Natural killer cell treated with Interleukin-12 subunit alpha and Interleukin-12 subunit beta and Interleukin-15 and Interleukin-18, amount 100 ng/mL, for 72 hours (primary cell): ENCODE measurements at regions not wholly inside any gene's neighbourhood (a gene's known extent, or its start where the extent isn't known, plus 50 kb on each side); places are given as distances from the start of the nearest gene placed in this dataset.

Source experiments
- ATAC-seq, 2 donors: fragments of 150-1000 bp; cut with Tn5 transposase in 1 of 2; sonication (Bioruptor Pico), chemical (Tn5 transposase) in 1 of 2; 2 replicates each; pipeline ENCODE4 v1.10.0; 2021
- DNase-seq: peaks from one replicate; pipeline ENCODE4 v3.0.0; 2022; ENCODE audit warnings: low spot score
- H3K27ac Mint-ChIP-seq, 2 donors: 1 replicate in 1 of 2; 2 replicates in 1 of 2; pipeline ENCODE4 v1.8.0; 2022; ENCODE audit warnings: mixed read lengths in 2 of 2, mild to moderate bottlenecking in 1 of 2, moderate library complexity in 1 of 2
- H3K27me3 Mint-ChIP-seq, 2 donors: 1 replicate in 1 of 2; 2 replicates in 1 of 2; pipeline ENCODE4 v1.8.0; 2022; ENCODE audit warnings: mixed read lengths in 2 of 2
- H3K36me3 Mint-ChIP-seq: one replicate; pipeline ENCODE4 v1.8.0; 2022; ENCODE audit warnings: mixed read lengths
- H3K4me1 Mint-ChIP-seq, 2 donors: 1 replicate in 1 of 2; 2 replicates in 1 of 2; pipeline ENCODE4 v1.8.0; 2022; ENCODE audit warnings: low read depth in 2 of 2, mixed read lengths in 2 of 2, mild to moderate bottlenecking in 1 of 2
- H3K4me3 Mint-ChIP-seq: one replicate; pipeline ENCODE4 v1.8.0; 2022; ENCODE audit warnings: mixed read lengths
- H3K9me3 Mint-ChIP-seq: 2 replicates; pipeline ENCODE4 v1.8.0; 2022; ENCODE audit warnings: mixed read lengths

DNA sequence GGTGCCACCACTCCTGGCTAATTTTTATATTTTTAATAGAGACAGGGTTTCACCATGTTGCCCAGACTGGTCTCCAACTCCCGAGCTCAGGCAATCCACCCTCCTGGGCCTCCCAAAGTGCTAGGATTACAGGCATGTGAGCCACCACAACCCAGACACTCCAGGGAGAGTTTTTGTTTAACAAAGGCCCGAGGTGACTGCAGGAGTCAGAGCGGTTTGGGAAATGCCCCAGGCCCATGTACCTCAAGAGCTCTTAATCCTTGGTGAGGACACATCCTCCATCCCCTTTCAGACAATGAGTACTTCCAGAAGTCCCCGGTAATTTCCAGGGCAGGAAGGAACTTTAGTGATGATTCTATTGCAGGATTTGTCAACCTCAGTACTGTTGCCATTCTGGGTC, 176.0 kb downstream of the ESRRB start:
- DNase-seq (no peak), ATAC-seq (no peak)
- H3K9me3 Mint-ChIP-seq: no peaks in the 10 kb centered on the region

DNA sequence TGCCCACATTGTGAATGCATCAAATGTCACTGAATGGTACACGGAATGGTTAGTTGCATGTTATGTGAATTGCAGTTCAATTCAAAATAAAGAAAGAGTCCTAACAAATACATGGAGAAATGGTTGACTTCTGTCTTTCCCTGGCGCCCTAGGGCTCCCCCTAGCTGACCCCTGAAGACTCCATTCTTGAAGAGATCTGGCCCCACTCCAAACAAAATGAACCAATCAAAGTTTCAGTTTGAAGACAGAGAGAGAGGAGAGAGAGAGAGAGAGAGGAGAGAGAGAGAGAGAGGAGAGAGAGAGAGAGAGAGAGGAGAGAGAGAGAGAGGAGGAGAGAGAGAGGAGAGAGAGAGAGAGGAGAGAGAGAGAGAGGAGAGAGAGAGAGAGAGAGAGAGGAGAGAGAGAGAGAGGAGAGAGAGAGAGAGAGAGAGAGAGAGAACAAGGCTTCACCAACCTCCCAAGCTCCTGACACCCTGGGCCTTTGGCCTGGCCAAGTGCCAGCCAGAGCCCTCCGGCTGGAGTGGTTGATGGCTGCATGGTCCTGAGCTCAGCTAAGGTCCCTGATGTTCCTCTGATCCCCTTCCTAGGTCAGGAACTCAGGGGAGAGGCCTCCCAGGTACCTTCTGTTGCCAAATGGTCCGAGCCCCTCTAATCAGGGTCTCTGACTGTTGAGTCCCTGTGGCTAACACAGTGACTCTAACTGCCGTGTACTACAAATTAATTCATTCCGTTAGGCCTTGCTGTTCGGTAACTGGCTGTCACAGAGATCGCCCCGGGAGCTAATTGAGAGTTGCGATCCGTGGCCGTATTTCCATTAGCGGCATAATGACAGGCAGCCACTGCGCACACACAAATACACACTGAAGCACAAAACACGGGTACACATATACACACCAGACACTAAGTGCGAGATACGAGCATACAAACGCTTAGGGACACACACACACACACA, 188.8 kb downstream of the ESRRB start:
- H3K36me3 Mint-ChIP-seq: no peaks in the 10 kb centered on the region
- H3K4me1 Mint-ChIP-seq: no peaks in the 10 kb centered on the region
- H3K9me3 Mint-ChIP-seq: no peaks in the 10 kb centered on the region
- H3K27me3 Mint-ChIP-seq: peaks cover 13 to 17% of the 10 kb centered on the region in 2 donors
- DNase-seq (no peak), ATAC-seq (no peak)
- H3K4me3 Mint-ChIP-seq: no peak overlapping the region
- no peak overlapping the region for H3K27ac Mint-ChIP-seq

More for the DNA sequence above, 176.0 kb downstream of the ESRRB start:
- H3K27ac Mint-ChIP-seq: no peak overlapping the region
- peaks cover 6 to 7% of the 10 kb centered on the region in 2 donors for H3K27me3 Mint-ChIP-seq
- no peaks in the 10 kb centered on the region for H3K4me1 Mint-ChIP-seq
- H3K36me3 Mint-ChIP-seq: no peaks in the 10 kb centered on the region
- no peak overlapping the region for H3K4me3 Mint-ChIP-seq

DNA sequence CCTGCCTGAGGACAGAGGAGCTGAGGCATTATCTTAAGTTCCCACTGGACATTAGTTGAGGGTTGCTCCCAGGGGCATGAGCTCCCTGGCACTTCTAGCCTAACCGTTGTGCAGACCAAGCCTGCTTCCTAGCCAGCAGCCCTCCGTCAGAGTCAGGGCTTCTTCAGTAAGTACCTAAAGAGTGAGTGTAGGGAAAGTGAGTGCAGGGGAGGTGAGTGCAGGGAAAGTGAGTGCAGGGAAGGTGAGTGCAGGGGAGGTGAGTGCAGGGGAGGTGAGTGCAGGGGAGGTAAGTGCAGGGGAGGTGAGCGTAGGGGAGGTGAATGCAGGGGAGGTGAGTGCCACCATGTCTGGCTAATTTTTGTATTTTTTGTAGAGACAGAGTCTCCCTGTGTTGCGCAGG, 190.5 kb downstream of the ESRRB start:
- Mint-ChIP-seq H3K4me3 (no peak overlapping the region), H3K9me3 (no peaks in the 10 kb centered on the region), H3K4me1 (no peaks in the 10 kb centered on the region), H3K27me3 (peaks cover 8 to 9% of the 10 kb centered on the region in 2 donors), H3K27ac (no peak overlapping the region), H3K36me3 (no peaks in the 10 kb centered on the region)
- DNase-seq (no peak), ATAC-seq (no peak)

DNA sequence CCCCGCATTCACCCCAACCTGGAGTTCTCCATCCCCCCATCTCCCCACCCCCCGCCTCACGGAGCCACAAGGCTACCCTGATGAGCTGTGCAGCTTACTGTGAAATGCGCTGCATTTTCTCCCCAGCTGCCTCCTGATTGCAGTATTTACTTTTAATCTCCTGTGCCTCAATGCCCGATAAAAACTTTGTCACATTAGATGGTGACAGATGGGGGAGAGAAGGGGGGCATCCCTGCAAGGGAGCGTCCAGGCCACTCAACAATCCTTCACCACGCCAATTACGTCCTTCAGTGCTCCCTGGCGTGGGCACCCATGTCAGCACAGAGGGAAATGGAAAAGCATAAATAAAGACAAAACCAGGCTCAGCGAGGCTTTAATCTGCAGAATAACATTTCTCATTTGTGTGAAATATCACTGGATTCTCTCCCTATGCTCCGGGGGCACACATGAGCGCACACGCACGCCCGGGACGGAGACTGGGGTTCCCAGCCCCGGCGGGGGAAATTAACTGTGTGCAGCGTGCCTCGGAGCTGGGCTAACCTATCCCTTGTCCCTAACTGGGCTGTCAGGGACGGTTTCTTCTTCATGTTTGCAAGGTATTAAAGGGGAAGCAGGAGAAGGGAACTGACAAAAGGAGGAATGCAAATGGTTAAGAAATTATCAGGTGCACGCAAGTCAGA, 186.7 kb upstream of the VASH1 start:
- DNase-seq (no peak), ATAC-seq (no peak)
- peaks cover 0 to 9% of the 10 kb centered on the region in 2 donors for H3K27me3 Mint-ChIP-seq
- no peaks in the 10 kb centered on the region for H3K4me1 Mint-ChIP-seq
- no peaks in the 10 kb centered on the region for H3K9me3 Mint-ChIP-seq
- no peaks in the 10 kb centered on the region for H3K36me3 Mint-ChIP-seq
- no peak overlapping the region for H3K27ac Mint-ChIP-seq
- no peak overlapping the region for H3K4me3 Mint-ChIP-seq

DNA sequence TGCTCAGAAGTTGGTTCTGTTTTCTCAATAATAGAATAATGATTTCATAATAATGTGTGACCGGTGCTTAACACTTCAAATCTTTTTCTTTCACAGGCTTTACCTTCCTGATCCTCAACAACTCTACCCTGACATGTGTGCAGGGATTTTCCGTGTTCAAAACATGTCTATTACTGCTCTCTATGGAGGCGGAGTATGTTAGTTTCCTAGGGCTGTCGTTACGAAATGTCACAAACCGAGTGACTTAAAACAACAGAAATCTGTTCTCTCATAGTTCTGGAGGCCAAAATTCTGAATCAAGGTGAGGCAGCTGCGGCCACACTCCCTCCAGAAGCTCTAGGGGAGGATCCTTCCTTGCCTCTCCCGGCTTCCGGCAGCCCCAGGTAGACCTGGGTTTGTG, 186.2 kb upstream of the VASH1 start:
- H3K4me1 Mint-ChIP-seq: no peaks in the 10 kb centered on the region
- DNase-seq: no peak

DNA sequence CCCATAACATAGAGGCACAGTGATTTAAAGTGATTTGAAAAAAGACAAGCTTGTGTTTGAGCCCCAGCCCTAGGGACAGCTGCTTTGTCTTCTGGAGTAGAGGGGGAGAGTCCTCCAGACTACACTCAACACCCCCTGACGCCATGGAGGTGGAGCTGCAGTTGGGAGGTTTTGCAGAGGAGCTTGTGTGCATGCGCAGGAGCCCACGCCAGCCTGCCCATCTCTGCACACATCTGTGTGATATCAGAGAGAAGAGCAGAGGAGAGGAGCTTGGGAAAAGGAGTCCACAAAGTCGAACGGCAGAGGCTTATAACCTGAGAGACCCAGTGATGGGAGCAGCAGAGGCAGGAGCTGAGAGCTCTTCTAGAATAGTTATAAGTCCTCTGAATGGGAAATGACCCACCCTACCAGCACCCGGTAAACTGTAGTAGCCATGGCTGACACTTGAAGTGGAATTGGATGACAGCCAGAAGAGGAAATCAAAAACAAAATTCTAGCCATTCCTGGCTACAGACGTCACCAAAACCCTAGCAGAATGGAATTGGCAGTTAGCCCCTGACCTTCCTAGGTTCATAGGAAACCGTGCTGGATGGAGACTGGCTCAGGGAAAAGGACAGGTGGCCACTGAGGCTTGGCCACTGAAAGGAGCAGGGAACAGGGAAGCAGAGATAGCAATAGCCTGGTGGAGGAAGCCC, 185.1 kb upstream of the VASH1 start:
- ATAC-seq (no peak), DNase-seq (no peak)
- peaks cover 0 to 13% of the 10 kb centered on the region in 2 donors for H3K27me3 Mint-ChIP-seq
- H3K27ac Mint-ChIP-seq: no peak overlapping the region
- no peak overlapping the region for H3K4me3 Mint-ChIP-seq
- no peaks in the 10 kb centered on the region for H3K9me3 Mint-ChIP-seq
- H3K36me3 Mint-ChIP-seq: no peaks in the 10 kb centered on the region
- no peaks in the 10 kb centered on the region for H3K4me1 Mint-ChIP-seq

More for the DNA sequence above, 186.2 kb upstream of the VASH1 start:
- Mint-ChIP-seq H3K27ac (no peak overlapping the region), H3K4me3 (no peak overlapping the region), H3K27me3 (peaks cover 0 to 13% of the 10 kb centered on the region in 2 donors), H3K36me3 (no peaks in the 10 kb centered on the region), H3K9me3 (no peaks in the 10 kb centered on the region)
- ATAC-seq: no peak

DNA sequence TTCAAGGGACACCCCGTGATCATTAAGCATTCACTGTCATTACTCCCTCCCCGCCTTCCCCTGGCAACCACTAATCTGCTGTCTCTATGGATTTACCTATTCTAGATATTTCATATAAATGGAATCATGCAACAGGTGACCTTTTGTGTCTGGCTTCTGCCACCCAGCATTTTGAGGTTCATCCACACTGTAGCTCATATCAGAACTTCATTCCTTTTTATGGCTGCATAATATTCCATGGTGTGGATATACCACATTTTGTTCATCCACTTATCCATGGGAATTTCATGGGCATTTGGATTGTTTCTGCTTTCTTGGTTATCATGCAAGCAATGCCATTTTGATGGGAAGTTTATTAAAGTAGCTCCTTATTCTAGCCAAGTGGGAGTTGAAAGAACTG, 184.2 kb upstream of the VASH1 start:
- Mint-ChIP-seq H3K27ac (no peak overlapping the region), H3K4me1 (no peaks in the 10 kb centered on the region), H3K9me3 (no peaks in the 10 kb centered on the region), H3K36me3 (no peaks in the 10 kb centered on the region), H3K4me3 (no peak overlapping the region), H3K27me3 (peaks cover 0 to 13% of the 10 kb centered on the region in 2 donors)
- DNase-seq (no peak), ATAC-seq (no peak)

DNA sequence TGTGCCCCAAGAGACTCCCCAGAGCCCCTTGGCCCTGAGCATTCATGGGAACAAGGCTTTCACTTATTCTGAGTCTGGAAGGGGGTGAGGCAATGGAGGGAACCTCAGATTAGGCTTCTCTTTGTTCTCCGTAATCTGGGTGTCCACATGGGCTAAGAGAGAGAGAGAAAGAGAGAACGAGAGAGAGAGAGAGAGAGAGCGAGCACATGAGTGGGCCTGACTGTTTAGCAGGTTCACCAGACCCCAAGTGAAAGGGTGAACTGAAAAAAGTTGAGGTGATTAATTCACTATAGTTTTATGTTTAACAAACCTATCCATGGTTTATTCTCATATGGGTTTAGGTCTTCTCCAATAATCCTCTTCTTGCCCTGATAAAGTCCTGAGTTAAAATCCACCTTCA, 183.4 kb upstream of the VASH1 start:
- Mint-ChIP-seq H3K4me3 (no peak overlapping the region), H3K9me3 (no peaks in the 10 kb centered on the region), H3K4me1 (no peaks in the 10 kb centered on the region), H3K36me3 (no peaks in the 10 kb centered on the region), H3K27ac (no peak overlapping the region), H3K27me3 (peaks cover 0 to 13% of the 10 kb centered on the region in 2 donors)
- no peak for DNase-seq
- no peak for ATAC-seq

DNA sequence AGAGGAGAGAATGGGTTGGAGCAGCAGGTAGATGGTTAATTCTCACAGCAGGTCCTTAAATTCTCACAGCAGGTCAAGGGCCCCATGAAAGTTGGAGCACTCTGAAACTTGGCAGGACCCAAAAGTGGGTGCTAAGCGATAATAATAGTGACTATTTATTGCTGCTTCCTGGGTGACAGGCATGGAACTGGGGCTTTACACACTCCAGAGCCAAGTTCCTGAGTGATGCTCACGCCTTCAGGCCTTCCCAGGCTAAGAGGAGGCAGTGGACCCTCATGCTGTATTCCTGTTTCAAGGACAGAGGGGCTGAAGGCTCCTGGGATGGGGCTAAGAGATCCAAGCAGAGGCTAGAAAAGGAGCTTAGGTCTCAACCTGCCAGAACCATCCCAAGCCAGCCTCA, 180.9 kb upstream of the VASH1 start:
- H3K4me3 Mint-ChIP-seq: no peak overlapping the region
- ATAC-seq (no peak), DNase-seq (no peak)
- H3K9me3 Mint-ChIP-seq: no peaks in the 10 kb centered on the region
- no peaks in the 10 kb centered on the region for H3K36me3 Mint-ChIP-seq
- peaks cover 0 to 11% of the 10 kb centered on the region in 2 donors for H3K27me3 Mint-ChIP-seq
- no peaks in the 10 kb centered on the region for H3K4me1 Mint-ChIP-seq
- H3K27ac Mint-ChIP-seq: no peak overlapping the region

DNA sequence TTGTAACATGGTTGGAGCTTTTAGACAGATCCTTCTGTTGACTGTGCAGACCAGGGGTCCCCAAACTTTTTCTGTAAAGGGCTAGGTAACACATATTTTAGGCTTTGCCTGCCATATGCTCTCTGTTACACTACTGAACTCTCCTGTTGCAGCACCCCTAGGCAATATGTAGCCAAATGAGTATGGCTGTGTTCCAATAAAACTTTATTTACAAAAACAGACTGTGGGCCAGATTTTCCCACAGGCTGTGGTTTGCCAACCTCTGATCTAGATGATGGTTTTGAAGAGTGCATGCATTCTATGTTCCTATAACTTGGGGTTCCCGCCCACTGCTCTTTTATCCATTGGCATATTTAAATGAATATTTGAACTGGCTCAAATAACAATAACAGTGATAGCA, 180.3 kb upstream of the VASH1 start:
- H3K27me3 Mint-ChIP-seq: peaks cover 0 to 11% of the 10 kb centered on the region in 2 donors
- H3K4me1 Mint-ChIP-seq: no peaks in the 10 kb centered on the region
- no peak for DNase-seq
- H3K27ac Mint-ChIP-seq: no peak overlapping the region
- ATAC-seq: no peak
- H3K9me3 Mint-ChIP-seq: no peaks in the 10 kb centered on the region
- H3K36me3 Mint-ChIP-seq: no peaks in the 10 kb centered on the region
- no peak overlapping the region for H3K4me3 Mint-ChIP-seq

DNA sequence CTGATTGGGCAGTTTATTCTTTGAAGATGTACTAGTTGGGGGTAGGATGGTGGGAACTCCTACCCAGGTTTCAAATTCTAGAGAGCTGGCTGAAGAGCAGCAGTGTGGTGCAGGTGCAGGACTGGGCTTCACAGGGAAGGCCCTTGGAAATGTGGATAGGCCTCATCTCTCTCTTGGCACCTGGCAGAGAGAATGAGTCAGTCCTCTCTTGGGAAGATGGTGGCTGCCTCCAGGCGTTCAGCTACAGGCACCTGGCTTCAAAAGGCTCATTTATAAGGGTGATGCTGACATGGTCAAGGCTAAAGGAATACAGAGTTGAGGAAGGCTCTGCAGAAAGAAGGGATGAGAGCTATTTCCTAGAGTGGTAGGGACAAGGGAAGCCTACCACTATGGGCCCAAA, 179.7 kb upstream of the VASH1 start:
- Mint-ChIP-seq H3K36me3 (no peaks in the 10 kb centered on the region), H3K9me3 (no peaks in the 10 kb centered on the region), H3K27me3 (peaks cover 0 to 11% of the 10 kb centered on the region in 2 donors), H3K27ac (no peak overlapping the region), H3K4me3 (no peak overlapping the region), H3K4me1 (no peaks in the 10 kb centered on the region)
- no peak for DNase-seq
- no peak for ATAC-seq

DNA sequence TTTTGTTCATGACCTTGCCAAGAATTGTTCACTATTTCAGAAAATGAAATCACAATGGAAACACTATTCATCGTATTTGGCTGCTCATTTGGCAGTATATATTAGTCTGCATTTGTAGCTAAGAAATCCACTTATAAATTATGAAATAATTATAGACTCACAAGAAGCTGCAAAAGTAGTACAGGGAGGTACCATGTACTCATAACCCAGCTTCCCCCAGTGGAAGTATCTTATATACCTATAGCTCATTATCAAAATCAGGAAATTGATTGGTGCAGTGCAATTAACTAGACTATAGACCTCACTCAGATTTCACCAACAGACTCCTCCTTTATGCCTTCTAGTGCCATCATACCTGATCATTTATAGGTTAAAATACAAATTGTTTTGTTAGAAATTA, 178.8 kb upstream of the VASH1 start:
- H3K4me3 Mint-ChIP-seq: no peak overlapping the region
- no peaks in the 10 kb centered on the region for H3K36me3 Mint-ChIP-seq
- peaks cover 0 to 9% of the 10 kb centered on the region in 2 donors for H3K27me3 Mint-ChIP-seq
- no peak for DNase-seq
- no peak overlapping the region for H3K27ac Mint-ChIP-seq
- ATAC-seq: no peak
- no peaks in the 10 kb centered on the region for H3K4me1 Mint-ChIP-seq
- H3K9me3 Mint-ChIP-seq: no peaks in the 10 kb centered on the region

DNA sequence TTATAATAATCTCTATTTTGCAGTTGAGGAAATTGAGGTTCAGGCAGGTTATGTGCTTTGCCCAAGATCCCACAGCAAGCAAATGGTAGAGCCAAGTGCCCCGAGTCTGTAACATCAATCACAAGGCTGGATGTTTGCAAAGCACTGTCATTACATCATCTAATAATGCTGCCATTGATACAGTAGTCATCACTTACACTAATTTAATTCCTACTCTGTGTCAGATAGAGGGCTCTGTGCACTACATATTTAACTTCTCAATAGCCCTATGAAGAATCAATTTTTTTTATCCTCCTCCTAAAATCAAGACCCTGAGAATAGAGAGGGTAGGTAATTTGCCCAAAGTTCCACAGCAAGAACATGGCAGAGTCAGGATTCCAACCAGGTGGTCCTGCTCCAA, 178.1 kb upstream of the VASH1 start:
- ATAC-seq: no peak
- Mint-ChIP-seq H3K27me3 (peaks cover 0 to 8% of the 10 kb centered on the region in 2 donors), H3K27ac (no peak overlapping the region), H3K36me3 (no peaks in the 10 kb centered on the region), H3K9me3 (no peaks in the 10 kb centered on the region), H3K4me1 (no peaks in the 10 kb centered on the region), H3K4me3 (no peak overlapping the region)
- DNase-seq: no peak

DNA sequence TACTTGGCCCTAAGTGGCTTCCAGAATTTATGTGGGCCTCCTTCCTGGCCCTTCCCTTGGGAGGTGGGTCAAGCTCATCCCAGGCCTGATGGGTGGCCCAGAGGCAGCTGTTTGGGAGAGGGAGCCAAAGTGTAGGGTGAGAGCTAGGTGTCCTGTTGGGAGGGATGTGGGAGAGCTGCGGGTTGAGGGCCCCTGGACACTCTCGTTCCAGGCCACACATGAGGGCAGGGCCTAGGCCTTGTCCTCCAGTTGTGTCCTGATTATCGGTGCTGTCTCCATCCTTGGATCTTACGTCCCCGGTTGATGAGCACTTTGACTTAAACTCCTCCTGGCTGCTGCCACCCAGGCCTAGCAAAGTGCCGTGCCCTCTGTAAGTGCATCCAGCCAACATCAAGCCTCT, 177.5 kb upstream of the VASH1 start:
- H3K36me3 Mint-ChIP-seq: no peaks in the 10 kb centered on the region
- ATAC-seq: no peak
- H3K27ac Mint-ChIP-seq: no peak overlapping the region
- peaks cover 0 to 8% of the 10 kb centered on the region in 2 donors for H3K27me3 Mint-ChIP-seq
- H3K9me3 Mint-ChIP-seq: no peaks in the 10 kb centered on the region
- H3K4me1 Mint-ChIP-seq: no peaks in the 10 kb centered on the region
- H3K4me3 Mint-ChIP-seq: no peak overlapping the region
- no peak for DNase-seq
